ENCODE measurements at regions not wholly inside any gene's neighbourhood (a gene's known extent, or its start where the extent isn't known, plus 50 kb on each side); places are given as distances from the start of the nearest gene placed in this dataset.

- Histone ChIP-seq H3K4me3 (replicated peaks in 1 of 3; ENCODE audit: insufficient read depth in 1 of 3, low read depth in 1 of 3, low read length in 3 of 3) (no peak overlapping the region), H3K4me1 (ENCODE audit: control insufficient read depth, extremely low read depth, insufficient read depth, low read length) (peaks cover 57% of the 10 kb centered on the region), H2AFZ (ENCODE audit: low read depth, low read length) (no peak overlapping the region), H3K9ac (replicated peaks; ENCODE audit: extremely low read depth, insufficient read depth, low read length) (peak overlapping the region; percentile 77), H3K9me1 (replicated peaks; ENCODE audit: control insufficient read depth, extremely low read depth, insufficient read depth, low read length) (no peaks in the 10 kb centered on the region), H3K36me3 (ENCODE audit: control insufficient read depth in 2 of 2, extremely low read depth in 1 of 2, insufficient read depth in 2 of 2, low read length in 2 of 2) (no peaks in the 10 kb centered on the region), H3K9me3 (replicated peaks; ENCODE audit: control insufficient read depth, insufficient read depth, low read length) (no peaks in the 10 kb centered on the region), H4K20me1 (replicated peaks; ENCODE audit: control insufficient read depth, extremely low read depth, insufficient read depth, low read length) (no peaks in the 10 kb centered on the region), H3K27me3 (ENCODE audit: control insufficient read depth in 2 of 2, insufficient read depth in 2 of 2, low read length in 2 of 2) (no peaks in the 10 kb centered on the region), H3K27ac (ENCODE audit: insufficient read depth, low read depth, low read length) (peak overlapping the region; percentile 97), H3K79me2 (ENCODE audit: control insufficient read depth, insufficient read depth, low read length) (no peaks in the 10 kb centered on the region), H3K4me2 (ENCODE audit: insufficient read depth, low read length) (peak overlapping the region; percentile 1)
- TF ChIP-seq POLR2A (IDR thresholded peaks at IDR 0.05; ENCODE audit: low read depth, low read length): peak; percentile 35
- peak; percentile 83 for TF ChIP-seq POLR2AphosphoS5 (IDR thresholded peaks at IDR 0.05; ENCODE audit: insufficient read depth, low read depth, low read length)
- peak; percentile 96 for TF ChIP-seq FOS (IDR thresholded peaks at IDR 0.05; ENCODE audit: borderline replicate concordance, insufficient read depth, low read length)
- TF ChIP-seq MYC (IDR thresholded peaks at IDR 0.05; ENCODE audit: low read depth, low read length): peak; percentile 97
- TF ChIP-seq CTCF (IDR thresholded peaks at IDR 0.05; ENCODE audit: extremely low read depth in 1 of 2, insufficient read depth in 1 of 2, low read depth in 1 of 2, low read length in 2 of 2): peak; percentile 4 to 45
- peak; percentile 96 for TF ChIP-seq JUN (IDR thresholded peaks at IDR 0.05; ENCODE audit: borderline replicate concordance, insufficient read depth, insufficient read length, low read depth)
- no peak for TF ChIP-seq EZH2 (IDR thresholded peaks at IDR 0.05; ENCODE audit: borderline replicate concordance, low read depth, low read length, severe bottlenecking)
- peak; percentile 66 for TF ChIP-seq GATA2 (IDR thresholded peaks at IDR 0.05; ENCODE audit: insufficient read depth, insufficient read length, low read depth, low read length)
- peak; percentile 70 for TF ChIP-seq MAX (IDR thresholded peaks at IDR 0.05; ENCODE audit: insufficient read depth, insufficient read length)
- intact Hi-C loops (cut with micrococcal nuclease) (loop anchor here (1.0 to 5.0 kb wide), 12 partner anchors 9 to 1918 kb away; partner anchors contain the start of genes ANKRD28 and GALNT15), dilution Hi-C loops (cut with MboI; ENCODE audit: extremely low pct_ligation_motif_present, low sequenced_read_pairs) (loop anchor here (25.0 kb wide), 1 partner anchor 423 kb away; no protein-coding TSS in a partner anchor)
- POLR2A ChIA-PET: interaction anchor here (0.6 to 2.3 kb wide), 7 partner anchors 9 to 424 kb away, joined by 3 to 12 read pairs (median 5); partner anchors contain the start of gene GALNT15
- FAIRE-seq (peak; percentile 96), DNase-seq (ENCODE audit: low read depth, low spot score) (peak; percentile 82)
- BruUV-seq (replicated peaks): no TSS peak
- CTCF ChIA-PET: interaction anchor here (0.7 to 5.0 kb wide), 13 partner anchors 9 to 118 kb away, joined by 3 to 90 read pairs (median 11); partner anchors contain the start of gene GALNT15
Observed at GRCh38 chr3:16060358-16060852, 114.1 kb upstream of the GALNT15 start.

Measured in endothelial cell of umbilical vein (primary cell).